HG03175 (cell line): ENCODE measurements at regions not wholly inside any gene's neighbourhood (a gene's known extent, or its start where the extent isn't known, plus 50 kb on each side); places are given as distances from the start of the nearest gene placed in this dataset.

Experiments
- ATAC-seq: cut with Tn5 transposase; IDR thresholded peaks from one replicate; pipeline ENCODE4 v1.9.1; 2021; ENCODE audit warnings: mild to moderate bottlenecking, moderate library complexity; ENCODE audit not compliant: unreplicated experiment

DNA sequence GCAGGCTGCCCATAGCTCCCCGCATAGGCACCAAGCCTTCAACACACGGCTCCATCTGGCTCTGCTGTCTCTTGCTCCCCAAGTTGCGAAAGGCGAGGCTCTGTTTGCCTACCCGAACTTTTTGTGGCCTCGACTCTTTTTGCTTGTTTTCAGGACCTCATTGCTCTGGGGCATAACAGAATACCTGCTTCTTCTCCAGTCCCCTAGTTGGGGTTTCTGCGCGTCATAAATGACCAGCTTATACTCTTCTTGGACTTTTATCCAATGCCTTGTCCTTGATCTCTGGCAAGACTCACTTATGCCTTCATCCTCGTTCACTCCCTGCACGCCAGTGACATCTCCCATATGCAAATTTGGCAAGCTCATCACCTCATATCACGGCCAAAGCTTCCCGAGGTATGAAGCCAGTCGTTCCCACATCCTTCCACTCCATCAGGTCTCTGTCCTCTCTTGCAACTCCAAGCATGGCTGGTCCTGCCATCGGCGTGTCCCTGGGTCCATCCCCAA lies 238.8 kb upstream of the ADAMTS16 start:
- ATAC-seq, result no peak

DNA sequence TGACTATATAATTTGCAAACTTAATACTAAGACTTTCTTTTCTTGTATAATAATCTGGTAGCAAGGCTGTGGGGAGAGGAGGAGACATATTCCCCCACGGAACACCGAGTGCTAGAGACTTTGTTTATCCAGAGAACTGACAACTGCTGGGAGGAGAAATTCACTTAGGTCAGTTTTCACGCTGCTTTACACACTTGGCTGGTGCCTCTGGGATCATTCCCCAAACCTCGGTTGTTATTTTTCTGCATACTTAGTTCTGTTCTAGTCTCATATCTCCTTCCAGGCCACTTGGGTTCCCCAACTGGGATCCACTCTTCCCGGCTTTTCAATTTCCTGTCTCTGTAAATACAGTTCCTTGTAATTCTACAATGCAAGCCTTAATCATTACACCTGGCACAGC lies 238.2 kb upstream of the ADAMTS16 start:
- no peak for ATAC-seq

DNA sequence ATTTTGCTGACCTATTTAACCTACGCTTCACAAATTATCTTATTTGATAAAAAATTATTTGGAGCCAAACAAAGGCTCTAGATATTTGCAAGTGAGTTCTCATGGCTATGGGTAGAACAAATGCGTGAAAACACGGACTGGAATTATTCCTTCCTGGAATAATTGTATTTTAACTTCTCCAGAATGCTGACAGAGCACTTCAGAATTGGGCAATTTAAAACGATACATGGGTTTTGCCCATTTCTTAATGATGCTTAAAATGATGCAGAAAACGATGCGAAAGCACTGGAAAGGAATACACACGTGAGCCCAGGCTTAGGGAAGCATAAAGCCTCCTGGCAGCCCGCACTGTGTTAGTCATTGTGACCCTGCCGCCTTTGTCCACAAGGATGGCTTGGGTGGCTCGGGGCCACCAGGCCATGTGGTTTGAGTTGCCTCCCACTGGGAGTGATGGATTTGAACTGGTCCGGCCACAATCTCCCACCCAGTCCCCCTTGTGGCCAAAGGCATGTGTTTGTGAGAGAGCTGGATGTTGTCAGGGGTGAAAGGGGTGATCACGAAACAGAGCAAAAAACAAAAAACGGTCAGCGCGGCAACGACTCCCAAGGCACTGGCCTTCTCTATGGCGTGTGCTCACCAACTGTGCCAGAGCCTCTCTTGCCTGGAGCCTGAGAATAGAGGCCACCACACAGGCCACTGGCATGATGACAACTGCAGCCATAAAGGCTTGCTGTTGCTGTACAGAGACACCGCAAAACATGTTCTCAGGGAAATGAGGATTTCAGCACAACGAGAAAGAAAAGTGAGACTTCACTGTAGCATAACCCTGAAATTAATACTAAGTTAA lies 234.2 kb upstream of the ADAMTS16 start:
- no peak for ATAC-seq

DNA sequence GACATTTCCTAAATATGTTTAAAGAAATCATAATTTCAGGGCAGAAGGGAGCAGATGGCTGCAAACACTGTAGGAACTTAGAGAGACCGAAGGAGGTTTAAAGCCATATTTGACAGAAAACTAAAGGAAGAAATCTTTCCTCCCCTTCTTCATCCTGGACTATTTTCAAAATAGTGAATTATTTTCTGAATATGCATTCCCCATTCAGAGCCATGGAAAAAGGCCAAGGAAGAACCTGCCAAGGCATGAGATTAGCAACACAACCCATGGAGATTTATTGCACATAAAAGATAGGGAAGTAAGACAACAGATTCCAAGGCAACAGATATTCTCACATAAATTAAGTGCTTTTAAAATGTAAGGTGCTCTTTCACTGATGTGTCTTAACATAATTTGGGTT lies 233.3 kb upstream of the ADAMTS16 start:
- no peak for ATAC-seq

DNA sequence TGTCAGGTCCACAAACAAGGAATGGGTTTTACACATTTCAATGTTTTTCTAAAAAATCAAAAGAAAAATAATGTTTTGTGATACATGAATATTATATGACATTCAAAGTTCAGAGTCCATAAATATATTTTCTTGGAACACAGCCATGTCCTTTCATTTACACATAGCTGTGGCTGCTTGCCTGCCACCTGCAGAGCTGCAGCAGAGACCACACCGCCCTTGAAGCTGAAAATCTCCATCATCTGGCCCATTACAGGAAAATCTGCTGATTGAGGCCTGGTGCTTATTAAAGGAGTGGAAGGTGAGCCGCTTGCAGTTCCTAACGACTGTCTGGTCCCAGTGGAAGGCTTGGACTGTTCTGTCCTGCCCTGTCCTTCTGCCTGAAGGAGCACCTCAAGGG lies 232.6 kb upstream of the ADAMTS16 start:
- no peak for ATAC-seq

DNA sequence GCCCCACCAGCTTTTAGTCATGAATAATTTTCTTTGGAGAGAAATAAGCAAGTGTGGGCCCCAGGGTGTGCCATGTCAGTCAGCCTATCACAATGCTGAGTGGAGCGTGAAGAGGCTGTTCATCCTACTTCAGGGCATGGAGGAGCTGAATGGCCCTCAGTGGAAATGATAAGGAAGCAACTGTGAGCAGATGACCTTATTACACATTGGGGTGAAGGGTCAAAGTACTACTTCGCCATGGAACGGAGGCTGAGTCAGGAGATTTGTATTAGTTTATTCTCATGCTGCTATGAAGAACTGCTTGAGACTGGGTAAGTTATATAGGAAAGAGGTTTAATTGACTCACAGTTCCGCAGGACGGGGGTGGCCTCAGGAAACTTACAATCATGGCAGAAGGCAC lies 231.0 kb upstream of the ADAMTS16 start:
- no peak for ATAC-seq

DNA sequence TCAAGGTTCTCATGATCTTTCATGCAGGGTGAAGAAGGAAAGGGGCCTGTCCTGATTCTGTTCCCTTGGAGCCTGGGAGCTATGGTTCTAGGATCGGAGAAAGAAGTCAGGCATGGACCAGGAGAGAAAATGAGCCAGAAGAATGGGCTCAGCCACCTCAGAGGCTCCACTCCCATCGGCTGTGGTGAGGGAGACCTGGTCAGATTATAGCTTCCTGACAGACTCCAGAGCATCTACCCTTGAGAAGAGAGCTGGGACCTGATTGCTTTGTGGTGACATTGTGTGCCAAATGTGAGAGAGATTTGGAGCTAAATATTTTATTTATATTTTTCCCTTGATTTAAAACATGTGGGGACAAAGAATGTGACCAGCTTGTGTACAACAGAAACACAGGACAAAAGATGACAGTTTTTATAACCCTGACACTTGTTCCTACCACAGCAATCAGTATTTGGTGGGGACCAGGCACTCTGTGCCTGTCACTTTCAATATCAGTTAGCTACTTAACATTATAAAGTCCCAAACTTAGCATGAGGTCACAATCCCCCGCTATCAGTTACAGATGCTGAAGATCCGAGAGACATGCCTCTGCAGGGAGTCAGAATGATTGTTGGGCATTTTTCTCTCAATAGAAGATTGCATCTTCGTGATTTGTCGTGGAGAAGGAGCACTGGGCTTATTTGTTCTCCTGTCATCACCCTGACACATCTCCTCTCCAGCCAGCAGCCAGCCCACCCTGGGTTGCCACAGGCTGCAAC lies 228.3 kb upstream of the ADAMTS16 start:
- no peak for ATAC-seq

DNA sequence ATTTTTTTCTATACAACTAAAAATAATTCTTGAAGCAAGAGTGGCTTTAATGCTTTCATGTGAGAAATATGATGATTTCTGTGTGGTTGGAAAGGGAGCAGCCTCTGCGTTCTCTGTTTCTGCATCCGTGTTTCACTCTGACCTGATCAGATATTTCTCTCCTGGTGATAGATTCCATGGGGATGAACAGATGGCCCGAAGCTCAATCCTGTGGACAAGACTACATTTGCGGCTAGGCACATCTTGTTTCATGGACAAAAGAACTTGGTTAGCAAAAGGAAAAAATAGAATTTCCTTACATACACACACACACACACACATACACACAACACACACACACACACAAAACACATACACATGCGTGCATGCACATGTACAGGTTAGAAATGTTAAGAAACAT lies 218.2 kb upstream of the ADAMTS16 start:
- ATAC-seq, result no peak

DNA sequence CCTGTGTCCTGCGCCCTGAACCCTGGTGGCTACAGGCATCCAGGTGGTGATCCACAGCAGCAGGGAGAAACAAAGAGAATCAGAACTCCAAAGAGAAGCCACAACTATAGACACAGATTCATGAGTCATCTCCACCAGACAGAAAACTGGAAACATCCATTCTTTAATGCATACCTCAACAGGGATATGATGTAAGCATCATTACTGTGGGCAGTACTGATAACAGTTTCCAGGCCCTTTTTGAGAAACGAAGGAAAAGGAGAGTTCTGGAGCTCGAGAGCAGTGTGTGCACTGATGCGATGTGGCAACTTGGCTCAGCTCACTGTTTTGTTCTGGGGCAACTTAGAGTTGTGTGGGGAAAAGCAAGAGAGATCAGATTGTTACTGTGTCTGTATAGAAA lies 215.6 kb upstream of the ADAMTS16 start:
- no peak for ATAC-seq

DNA sequence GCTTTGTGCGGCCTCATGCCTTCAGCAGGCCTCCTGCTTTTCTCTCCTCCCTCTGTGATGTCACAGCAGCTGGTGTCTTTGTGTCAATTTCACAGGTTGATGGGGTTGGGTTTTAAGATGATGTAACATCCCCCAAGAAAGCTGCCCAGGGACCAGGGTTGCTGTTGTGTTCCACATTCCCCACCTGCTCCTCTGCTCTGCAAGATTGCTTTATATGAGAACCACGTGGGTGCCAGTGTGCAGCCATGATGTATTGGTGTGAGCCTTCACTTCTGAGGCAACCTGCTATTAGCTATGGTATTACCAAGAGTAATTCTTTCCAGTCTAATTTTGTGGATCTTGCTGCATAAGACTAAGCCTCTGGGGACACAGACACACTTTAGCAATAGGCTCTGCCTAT lies 213.0 kb upstream of the ADAMTS16 start:
- no peak for ATAC-seq

DNA sequence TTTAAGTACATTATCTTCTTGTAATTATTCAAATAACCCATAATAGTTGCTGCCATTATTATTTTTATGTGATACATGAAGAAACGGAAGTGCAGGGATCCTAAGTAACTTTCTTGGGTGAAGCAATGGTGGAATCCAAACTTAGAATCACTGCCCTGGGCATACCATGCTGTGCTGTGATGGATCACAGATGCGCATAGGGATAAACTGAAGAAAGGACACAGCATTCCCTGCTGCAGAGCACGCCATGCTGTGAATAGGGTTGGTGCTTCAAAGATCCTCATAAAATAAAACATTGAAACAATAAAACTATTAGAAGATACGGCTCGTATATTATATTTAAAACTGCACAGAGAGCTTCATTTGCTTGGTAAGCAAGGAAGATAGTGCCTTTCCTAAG lies 211.7 kb upstream of the ADAMTS16 start:
- no peak for ATAC-seq

DNA sequence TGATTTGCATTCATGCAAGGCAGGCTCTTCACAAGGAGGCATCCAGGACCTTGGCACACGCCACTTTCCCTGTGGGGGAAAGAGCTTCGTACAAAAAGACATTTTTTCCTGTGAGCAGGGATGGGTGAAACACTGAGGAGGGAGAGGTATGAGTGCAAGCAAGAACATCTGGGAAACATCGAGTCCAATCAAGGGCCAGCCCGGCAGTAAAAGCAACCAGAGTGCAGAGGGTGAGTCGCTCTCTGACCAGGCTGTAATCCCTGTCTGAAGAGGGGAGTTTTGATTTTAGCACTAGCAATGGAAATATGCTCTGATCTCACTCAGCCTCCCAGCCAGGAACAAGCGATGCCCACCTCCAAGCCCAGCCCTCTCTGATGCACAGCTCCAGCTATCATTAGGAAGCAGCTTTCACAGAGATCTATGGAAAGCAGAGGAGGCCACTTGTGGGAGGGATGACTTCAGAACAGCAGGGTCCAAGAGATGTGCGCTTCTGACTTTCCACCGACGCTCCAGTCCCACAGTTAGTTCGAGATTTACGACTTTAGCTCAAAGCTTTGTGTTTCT lies 211.0 kb upstream of the ADAMTS16 start:
- no peak for ATAC-seq

DNA sequence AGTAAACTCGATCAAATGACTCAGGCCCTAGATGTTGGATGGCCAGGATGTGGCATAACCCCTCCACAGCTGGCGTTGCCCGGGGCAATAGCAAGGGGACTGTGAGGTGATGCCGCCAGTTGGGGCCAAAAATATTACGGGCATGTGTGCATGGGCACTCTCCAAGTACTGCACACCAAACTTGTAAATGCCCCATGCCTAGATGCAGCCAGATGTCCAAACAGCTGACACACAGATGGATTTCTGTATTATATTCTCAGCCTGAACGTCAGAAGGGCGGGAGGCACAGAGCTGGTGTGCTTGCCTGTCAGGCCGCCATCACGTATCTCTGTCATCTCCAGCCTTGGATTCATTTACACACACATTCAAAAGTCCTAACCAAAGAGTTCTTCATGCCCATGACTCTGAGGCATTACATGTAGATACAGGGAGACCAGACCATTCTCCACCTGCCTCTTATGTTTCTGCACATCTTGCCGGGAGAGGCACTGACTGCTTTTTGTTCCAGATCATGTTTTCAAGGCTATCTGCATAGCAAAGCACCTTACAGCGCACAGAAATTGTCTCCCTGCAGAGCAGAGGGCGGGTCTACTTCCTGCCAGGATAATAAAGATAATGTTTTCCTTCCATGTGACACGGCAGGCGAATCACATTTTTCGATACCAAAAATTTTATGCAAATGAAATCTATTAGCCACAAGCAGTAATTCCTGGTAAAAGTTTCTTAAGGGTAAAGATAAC lies 200.9 kb upstream of the ADAMTS16 start:
- no peak for ATAC-seq

DNA sequence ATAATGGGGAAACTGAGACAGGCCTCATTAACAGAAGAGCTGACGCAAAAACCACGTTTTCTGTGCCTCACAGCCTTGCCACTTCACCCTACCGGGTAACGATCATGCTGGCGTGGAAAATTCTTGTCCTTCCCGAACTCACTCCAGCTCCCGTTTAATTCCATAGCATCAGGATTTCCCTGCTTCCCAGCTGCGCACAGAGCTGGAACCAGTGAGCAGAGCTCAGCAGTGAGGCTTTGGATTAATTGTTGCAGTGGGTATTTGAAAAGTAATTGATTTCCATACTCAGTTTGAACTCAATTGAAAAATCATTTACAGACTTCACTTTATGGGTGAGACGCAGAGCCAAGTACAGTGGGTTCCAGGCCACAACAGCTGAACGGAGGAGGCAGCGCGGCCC lies 199.0 kb upstream of the ADAMTS16 start:
- ATAC-seq, result no peak

DNA sequence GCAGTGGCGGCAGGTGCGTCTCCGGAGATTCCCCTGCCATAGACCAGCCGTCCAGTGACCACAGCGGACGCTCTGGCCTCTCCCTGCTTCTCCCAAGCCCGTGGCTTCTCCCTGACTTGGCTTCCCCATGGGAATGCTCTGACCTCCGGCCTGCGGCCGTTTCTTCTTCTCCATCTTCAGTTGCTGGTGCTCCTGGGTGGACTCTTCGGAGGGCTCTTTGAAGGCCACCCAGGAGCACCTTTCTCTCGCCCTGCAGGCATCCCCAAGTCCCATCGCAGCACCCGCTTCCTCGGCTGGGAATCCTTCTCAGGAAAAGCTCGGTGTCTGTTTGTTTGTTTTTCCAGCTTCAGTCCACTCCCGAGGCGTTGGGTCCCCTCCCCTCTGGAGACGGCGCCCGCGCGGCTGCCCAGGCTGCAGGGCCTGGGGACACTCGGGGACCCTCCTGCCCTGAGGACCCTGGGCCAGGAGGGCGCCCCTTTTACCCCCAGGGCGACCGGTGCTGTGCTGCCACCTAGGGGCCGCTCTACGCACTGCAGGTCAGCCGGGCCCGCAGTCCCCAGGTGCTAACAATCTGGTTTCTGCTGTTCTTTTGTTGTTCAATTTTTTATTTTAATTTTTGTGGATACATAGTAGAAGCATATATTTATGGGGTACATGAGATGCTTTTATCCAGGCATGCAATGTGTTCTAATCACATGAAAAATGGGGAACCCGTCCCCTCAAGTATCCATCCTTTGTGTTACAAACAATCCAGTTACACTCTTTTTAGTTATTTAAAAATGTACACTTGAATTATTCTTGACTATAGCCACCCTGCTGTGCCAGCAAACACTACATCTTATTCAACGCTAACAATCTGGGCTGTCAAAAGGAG lies 197.9 kb upstream of the ADAMTS16 start:
- ATAC-seq, result no peak

DNA sequence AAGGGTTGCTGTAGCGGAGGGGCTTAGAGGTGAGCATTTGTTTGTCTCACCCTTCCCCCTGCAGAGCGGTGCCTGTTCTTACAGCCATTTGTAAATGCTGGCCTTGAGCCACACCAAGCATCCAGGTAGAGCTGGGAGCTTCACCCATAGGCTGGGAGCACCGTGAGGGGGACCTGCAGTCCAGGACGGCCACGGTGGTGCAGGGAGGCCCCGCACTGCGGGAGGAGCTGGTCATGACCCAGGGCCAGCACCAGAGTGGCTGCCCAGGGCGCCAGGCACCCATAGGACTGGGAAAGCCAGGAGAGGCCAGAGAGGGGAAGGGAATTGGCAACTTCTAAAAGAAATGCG lies 197.3 kb upstream of the ADAMTS16 start:
- ATAC-seq, result no peak

DNA sequence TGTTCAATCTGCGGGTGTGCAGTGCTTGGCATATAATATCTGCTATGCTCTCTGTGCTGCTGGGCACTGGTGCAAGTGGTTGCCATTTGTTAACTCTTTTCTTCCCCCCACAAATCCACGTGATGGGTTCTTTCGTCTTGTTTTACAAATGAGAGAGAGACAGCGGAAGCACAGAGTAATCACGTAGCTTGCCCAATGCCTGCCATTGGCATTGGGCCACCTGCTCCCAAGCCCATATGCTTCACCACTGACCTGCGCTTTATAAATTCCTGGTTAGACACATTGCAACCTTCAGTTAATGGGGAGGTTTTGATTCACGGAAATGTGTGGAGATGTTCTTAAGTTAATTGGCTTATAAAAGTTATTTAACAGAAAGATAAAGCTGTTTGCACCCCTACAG lies 194.8 kb upstream of the ADAMTS16 start:
- ATAC-seq, result no peak

DNA sequence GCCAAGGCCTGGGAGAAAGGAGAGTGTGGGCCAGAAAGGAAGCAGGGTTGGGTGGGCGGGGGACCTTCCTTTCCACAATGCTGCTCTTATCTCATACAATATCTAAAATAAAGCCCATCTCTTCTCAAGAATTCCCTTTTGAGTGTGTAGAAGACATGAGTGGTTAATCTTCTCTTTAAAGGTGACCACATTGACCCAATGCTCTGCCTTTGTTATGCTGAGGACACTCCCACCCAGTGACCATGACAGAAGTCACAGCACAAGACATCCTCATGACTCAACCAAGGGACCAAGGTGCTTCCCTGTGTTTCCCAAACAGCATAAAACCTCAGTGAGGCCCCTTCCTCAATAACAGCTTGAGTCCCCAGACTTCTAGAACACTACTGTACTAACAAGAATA lies 193.0 kb upstream of the ADAMTS16 start:
- no peak for ATAC-seq

DNA sequence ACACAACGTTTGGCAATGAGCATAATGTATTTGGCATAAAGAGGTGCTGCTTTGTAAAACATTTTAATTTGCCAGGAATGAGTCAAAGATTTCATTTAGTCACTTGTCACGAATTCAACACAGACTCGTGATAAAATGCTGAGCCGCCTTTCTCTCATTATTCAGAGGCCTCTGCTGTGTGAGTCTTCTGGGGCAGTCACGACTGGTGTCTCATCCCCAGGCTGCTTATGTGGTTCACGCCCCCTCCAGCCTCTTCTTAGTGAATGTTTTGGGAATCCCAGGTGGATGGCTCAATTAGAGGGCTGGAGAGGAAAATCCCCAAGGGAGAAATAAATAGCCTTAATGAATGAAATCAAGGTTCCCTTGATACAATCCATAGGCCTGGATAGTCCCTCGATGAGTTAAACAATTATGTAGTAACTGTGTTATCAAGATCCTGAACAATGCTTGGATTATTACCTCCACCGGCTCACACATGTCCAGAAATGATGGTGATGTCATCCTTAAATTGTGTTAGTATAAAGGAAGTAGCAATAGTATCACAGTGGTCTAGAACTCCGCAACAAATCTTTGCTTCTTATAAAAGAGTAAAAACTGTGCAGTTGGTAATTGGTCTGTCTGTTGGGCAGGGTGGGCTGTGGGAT lies 192.1 kb upstream of the ADAMTS16 start:
- no peak for ATAC-seq

DNA sequence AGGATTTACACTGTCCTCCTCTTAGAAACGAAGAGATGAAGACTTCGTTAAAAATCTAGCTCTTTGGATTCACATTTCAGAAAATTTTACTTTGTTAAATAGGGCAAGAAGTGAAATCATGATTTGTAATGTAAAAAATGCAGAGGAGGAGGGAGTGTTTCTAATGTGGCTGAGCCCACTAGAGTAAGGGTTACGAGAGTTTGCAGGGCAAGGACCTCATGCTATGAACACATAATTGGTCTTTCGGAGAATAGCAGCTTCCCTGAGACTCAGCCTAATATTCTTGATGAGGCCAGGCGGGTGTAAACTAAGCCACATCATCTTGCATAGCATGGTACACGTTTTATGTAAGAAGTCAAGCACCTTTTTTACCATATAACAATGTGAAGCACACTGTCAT lies 191.0 kb upstream of the ADAMTS16 start:
- no peak for ATAC-seq
